HG02870 (cell line): ENCODE measurements at regions not wholly inside any gene's neighbourhood (a gene's known extent, or its start where the extent isn't known, plus 50 kb on each side); places are given as distances from the start of the nearest gene placed in this dataset.
A peak's percentile ranks its signal among the peaks of the same experiment; 100 is the strongest.
"Not testable (repeated sequence)": the region's sequence is repeated elsewhere in the genome, so short reads cannot be mapped to it uniquely, and the experiment has no call there.

Source experiments
- ATAC-seq: cut with Tn5 transposase; IDR thresholded peaks from one replicate; pipeline ENCODE4 v1.9.1; 2021; ENCODE audit warnings: mild to moderate bottlenecking, moderate library complexity; ENCODE audit not compliant: unreplicated experiment

GRCh38 chr1:182331387-182331786 is 60.2 kb downstream of the GLUL start:
- ATAC-seq, result no peak

- ATAC-seq, result no peak
Measured at GRCh38 chr1:182330303-182330702, 61.3 kb downstream of the GLUL start.

GRCh38 chr1:182329471-182329870 is 62.1 kb downstream of the GLUL start:
- ATAC-seq, result no peak

GRCh38 chr1:182328591-182328990 is 63.0 kb downstream of the GLUL start:
- ATAC-seq, result no peak

- ATAC-seq, result no peak
Measured at GRCh38 chr1:182325339-182325738, 66.3 kb downstream of the GLUL start.

- ATAC-seq, result not testable (repeated sequence)
Measured at GRCh38 chr1:182321532-182321931, 70.1 kb downstream of the GLUL start.

- no peak for ATAC-seq
Measured at GRCh38 chr1:182317611-182318161, 73.9 kb downstream of the GLUL start.

GRCh38 chr1:182316454-182316853 is 75.1 kb downstream of the GLUL start:
- not testable (repeated sequence) for ATAC-seq

- no peak for ATAC-seq
Measured at GRCh38 chr1:182315167-182315556, 76.4 kb downstream of the GLUL start.

GRCh38 chr1:182309631-182310351 is 81.8 kb downstream of the GLUL start:
- no peak for ATAC-seq

- ATAC-seq, result no peak
Measured at GRCh38 chr1:182308826-182309225, 82.8 kb downstream of the GLUL start.

GRCh38 chr1:182307486-182307885 is 84.1 kb downstream of the GLUL start:
- ATAC-seq, result not testable (repeated sequence)

- ATAC-seq, result no peak
Measured at GRCh38 chr1:182305861-182306260, 85.7 kb downstream of the GLUL start.

- no peak for ATAC-seq
Measured at GRCh38 chr1:182304627-182305026, 87.0 kb downstream of the GLUL start.

GRCh38 chr1:182304218-182304617 is 87.4 kb downstream of the GLUL start:
- ATAC-seq, result no peak

GRCh38 chr1:182303778-182304177 is 87.8 kb downstream of the GLUL start:
- peak; percentile 45 for ATAC-seq

GRCh38 chr1:182301467-182302198 is 90.0 kb downstream of the GLUL start:
- no peak for ATAC-seq

GRCh38 chr1:182301026-182301436 is 90.6 kb downstream of the GLUL start:
- no peak for ATAC-seq

- no peak for ATAC-seq
Measured at GRCh38 chr1:182299728-182300616, 91.6 kb downstream of the GLUL start.

GRCh38 chr1:182299054-182299727 is 92.4 kb downstream of the GLUL start:
- not testable (repeated sequence) for ATAC-seq
